HepG2 (cell line): ENCODE measurements at regions not wholly inside any gene's neighbourhood (a gene's known extent, or its start where the extent isn't known, plus 50 kb on each side); places are given as distances from the start of the nearest gene placed in this dataset.
"Not testable (repeated sequence)": the region's sequence is repeated elsewhere in the genome, so short reads cannot be mapped to it uniquely, and the experiment has no call there.

ENCODE experiments used
- CTCF ChIP-seq: sonication (generic); formaldehyde crosslinking; IDR thresholded peaks from 2 replicates; pipeline ENCODE4 v1.5.0; 2020; ENCODE audit warnings: mild to moderate bottlenecking, missing genetic modification reagents, moderate library complexity
- GABPA ChIP-seq, 2 experiments: IDR thresholded peaks; 2 replicates each; pipeline ENCODE4 v1.6.1; 2011 to 2016; ENCODE audit warnings: low read depth in 2 of 2, low read length in 1 of 2, missing biosample characterization in 1 of 2, missing genetic modification characterization in 1 of 2
- IRF1 ChIP-seq: sonication (generic); formaldehyde crosslinking; IDR thresholded peaks from 2 replicates; pipeline ENCODE4 v1.4.0; 2020; ENCODE audit warnings: low read depth, mild to moderate bottlenecking, missing genetic modification reagents
- NCOA1 ChIP-seq: sonication (generic); formaldehyde crosslinking; IDR thresholded peaks from 2 replicates; pipeline ENCODE4 v1.9.0; 2021; ENCODE audit warnings: missing genetic modification reagents
- ONECUT2 ChIP-seq: sonication (generic); formaldehyde crosslinking; IDR thresholded peaks from 2 replicates; pipeline ENCODE4 v1.4.0; 2020; ENCODE audit warnings: missing genetic modification reagents
- POLR2A ChIP-seq, 2 experiments: IDR thresholded peaks; 2 replicates each; pipeline ENCODE4 v1.6.1; 2011; ENCODE audit warnings: low read depth in 2 of 2, low read length in 2 of 2, mild to moderate bottlenecking in 1 of 2, moderate library complexity in 1 of 2; ENCODE audit not compliant: insufficient read depth in 1 of 2
- TOE1 ChIP-seq: sonication (generic); formaldehyde crosslinking; IDR thresholded peaks from 2 replicates; pipeline ENCODE4 v1.4.0; 2020; ENCODE audit warnings: mild to moderate bottlenecking, missing genetic modification reagents
- ZNF678 ChIP-seq: sonication (generic); formaldehyde crosslinking; IDR thresholded peaks from 2 replicates; pipeline ENCODE4 v1.4.0; 2020; ENCODE audit warnings: mild to moderate bottlenecking, missing genetic modification reagents

GRCh38 chr21:9033295-9033694 is 1488.1 kb upstream of the TPTE start:
- not testable (repeated sequence) for TF ChIP-seq ZNF678; IRF1 (CRISPR knock-in tag); GABPA (IDR thresholded peaks at IDR 0.05; ENCODE audit: low read depth, low read length); GABPA (CRISPR knock-in tag; IDR thresholded peaks at IDR 0.05; ENCODE audit: low read depth); ONECUT2 (CRISPR knock-in tag); POLR2A (IDR thresholded peaks at IDR 0.05; ENCODE audit: insufficient read depth in 1 of 2, low read depth in 2 of 2, low read length in 2 of 2); NCOA1 (CRISPR knock-in tag); CTCF; TOE1 (CRISPR knock-in tag)
